Osteocyte (in vitro differentiated cells): ENCODE measurements at regions not wholly inside any gene's neighbourhood (a gene's known extent, or its start where the extent isn't known, plus 50 kb on each side); places are given as distances from the start of the nearest gene placed in this dataset.
"Not testable (repeated sequence)": the region's sequence is repeated elsewhere in the genome, so short reads cannot be mapped to it uniquely, and the experiment has no call there.

Experiments used
- DNase-seq: peaks from one replicate; pipeline ENCODE4 v3.0.0; 2021; ENCODE audit warnings: mixed read lengths; ENCODE audit not compliant: unreplicated experiment; ENCODE audit errors: extremely low spot score
- H3K27ac Mint-ChIP-seq: one replicate; pipeline ENCODE4 v1.8.0; 2021; ENCODE audit warnings: mild to moderate bottlenecking, mixed read lengths; ENCODE audit not compliant: unreplicated experiment
- H3K27me3 Mint-ChIP-seq: one replicate; pipeline ENCODE4 v1.8.0; 2021; ENCODE audit warnings: mixed read lengths; ENCODE audit not compliant: unreplicated experiment
- H3K36me3 Mint-ChIP-seq: one replicate; pipeline ENCODE4 v1.8.0; 2021; ENCODE audit warnings: mixed read lengths; ENCODE audit not compliant: unreplicated experiment
- H3K4me1 Mint-ChIP-seq: one replicate; pipeline ENCODE4 v1.8.0; 2021; ENCODE audit warnings: mixed read lengths; ENCODE audit not compliant: unreplicated experiment
- H3K4me3 Mint-ChIP-seq: one replicate; pipeline ENCODE4 v1.8.0; 2021; ENCODE audit warnings: mild to moderate bottlenecking, moderate library complexity, mixed read lengths; ENCODE audit not compliant: unreplicated experiment
- H3K9me3 Mint-ChIP-seq: one replicate; pipeline ENCODE4 v1.8.0; 2021; ENCODE audit warnings: mixed read lengths; ENCODE audit not compliant: unreplicated experiment

GRCh38 chr2:111299635-111300034 lies 178.9 kb downstream of the BCL2L11 start:
- H3K4me1 Mint-ChIP-seq, H3K36me3 Mint-ChIP-seq, H3K27ac Mint-ChIP-seq, H3K4me3 Mint-ChIP-seq, H3K27me3 Mint-ChIP-seq, H3K9me3 Mint-ChIP-seq: not testable (repeated sequence)
- DNase-seq = peak; percentile 15

GRCh38 chr2:111301677-111302076 lies 181.0 kb downstream of the BCL2L11 start:
- not testable (repeated sequence) for H3K27ac Mint-ChIP-seq, H3K9me3 Mint-ChIP-seq, DNase-seq, H3K36me3 Mint-ChIP-seq, H3K27me3 Mint-ChIP-seq, H3K4me3 Mint-ChIP-seq
- peaks cover 11% of the 10 kb centered on the region for H3K4me1 Mint-ChIP-seq

- not testable (repeated sequence) for H3K36me3 Mint-ChIP-seq, H3K4me3 Mint-ChIP-seq, H3K9me3 Mint-ChIP-seq, H3K27me3 Mint-ChIP-seq, H3K27ac Mint-ChIP-seq
- DNase-seq = peak; percentile 6
- peaks cover 11% of the 10 kb centered on the region for H3K4me1 Mint-ChIP-seq
These were observed 181.9 kb downstream of the BCL2L11 start for GRCh38 chr2:111302397-111303218.

GRCh38 chr2:111307302-111307701 lies 186.6 kb downstream of the BCL2L11 start:
- H3K36me3 Mint-ChIP-seq, H3K9me3 Mint-ChIP-seq, H3K4me3 Mint-ChIP-seq, H3K27me3 Mint-ChIP-seq, H3K4me1 Mint-ChIP-seq, H3K27ac Mint-ChIP-seq: not testable (repeated sequence)
- peak; percentile 71 for DNase-seq

GRCh38 chr2:111309231-111310075 lies 188.7 kb downstream of the BCL2L11 start:
- not testable (repeated sequence) for H3K36me3 Mint-ChIP-seq, H3K27ac Mint-ChIP-seq, H3K9me3 Mint-ChIP-seq, H3K27me3 Mint-ChIP-seq, H3K4me3 Mint-ChIP-seq
- peaks cover 12% of the 10 kb centered on the region for H3K4me1 Mint-ChIP-seq
- DNase-seq = peak; percentile 51

GRCh38 chr2:111310395-111310794 lies 189.7 kb downstream of the BCL2L11 start:
- H3K27ac Mint-ChIP-seq, H3K9me3 Mint-ChIP-seq, DNase-seq, H3K36me3 Mint-ChIP-seq, H3K4me3 Mint-ChIP-seq, H3K27me3 Mint-ChIP-seq: not testable (repeated sequence)
- H3K4me1 Mint-ChIP-seq = peaks cover 12% of the 10 kb centered on the region

GRCh38 chr2:111311568-111311967 lies 190.9 kb downstream of the BCL2L11 start:
- not testable (repeated sequence) for H3K4me1 Mint-ChIP-seq, H3K4me3 Mint-ChIP-seq, H3K27me3 Mint-ChIP-seq, H3K9me3 Mint-ChIP-seq, H3K27ac Mint-ChIP-seq, H3K36me3 Mint-ChIP-seq, DNase-seq

- not testable (repeated sequence) for H3K9me3 Mint-ChIP-seq, H3K27ac Mint-ChIP-seq, H3K4me3 Mint-ChIP-seq, H3K27me3 Mint-ChIP-seq, H3K4me1 Mint-ChIP-seq, H3K36me3 Mint-ChIP-seq
- DNase-seq = peak; percentile 70
These were observed 192.3 kb downstream of the BCL2L11 start for GRCh38 chr2:111312897-111313607.

- H3K4me3 Mint-ChIP-seq, H3K27me3 Mint-ChIP-seq, H3K36me3 Mint-ChIP-seq, H3K4me1 Mint-ChIP-seq, DNase-seq, H3K27ac Mint-ChIP-seq, H3K9me3 Mint-ChIP-seq: not testable (repeated sequence)
These were observed 193.0 kb downstream of the BCL2L11 start for GRCh38 chr2:111313711-111314110.

GRCh38 chr2:111315188-111315917 lies 194.6 kb downstream of the BCL2L11 start:
- H3K27ac Mint-ChIP-seq, H3K4me3 Mint-ChIP-seq, H3K9me3 Mint-ChIP-seq, H3K36me3 Mint-ChIP-seq, H3K27me3 Mint-ChIP-seq: not testable (repeated sequence)
- peak; percentile 46 for DNase-seq
- peaks cover 13% of the 10 kb centered on the region for H3K4me1 Mint-ChIP-seq

- H3K4me3 Mint-ChIP-seq, H3K27me3 Mint-ChIP-seq, H3K27ac Mint-ChIP-seq, H3K9me3 Mint-ChIP-seq, H3K36me3 Mint-ChIP-seq: not testable (repeated sequence)
- peaks cover 13% of the 10 kb centered on the region for H3K4me1 Mint-ChIP-seq
- DNase-seq = peak; percentile 23
These were observed 195.6 kb downstream of the BCL2L11 start for GRCh38 chr2:111316221-111316741.
